Endothelial cell of umbilical vein (primary cell): ENCODE measurements at regions not wholly inside any gene's neighbourhood (a gene's known extent, or its start where the extent isn't known, plus 50 kb on each side); places are given as distances from the start of the nearest gene placed in this dataset.
A peak's percentile ranks its signal among the peaks of the same experiment; 100 is the strongest.

ENCODE experiments used
- BruUV-seq: library from RNA; stranded (reverse); fragments of 400-500 nt; replicated peaks from 2 replicates; lab custom pipeline; 2021; lab: Mats Ljungman, UMichigan
- CTCF ChIA-PET: fragments of 300-600, 350-600 bp; sonication (Branson Sonifier 250); formaldehyde crosslinking; loops from one replicate; lab custom pipeline; 2021; ENCODE audit warnings: antibody characterized with exemption, inconsistent platforms; lab: Charles Lee
- POLR2A ChIA-PET: fragments of 300-600, 350-600 bp; sonication (Branson Sonifier 250); formaldehyde crosslinking; loops from one replicate; lab custom pipeline; 2021; ENCODE audit warnings: antibody characterized with exemption, inconsistent platforms; lab: Charles Lee
- DNase-seq: peaks from one replicate; pipeline ENCODE4 v3.0.0-alpha.2; 2011; ENCODE audit warnings: low read depth, low spot score
- FAIRE-seq: peaks from 2 replicates; lab custom pipeline; 2011; peaks lifted over from hg19 to GRCh38; lab: Jason Lieb, UNC
- H2AFZ ChIP-seq: 2 replicates; pipeline ENCODE4 v1.6.0; 2012; ENCODE audit warnings: low read depth, low read length, control low read depth, inconsistent platforms
- H3K27ac ChIP-seq: 2 replicates; pipeline ENCODE4 v1.5.1; 2011; ENCODE audit warnings: low read depth, mild to moderate bottlenecking, control low read depth, low read length, moderate library complexity; ENCODE audit not compliant: insufficient read depth
- H3K27me3 ChIP-seq, 2 experiments: 2 replicates each; pipeline versions ENCODE4 v1.6.0 to v1.6.1; 2011; ENCODE audit warnings: low read length in 2 of 2, mixed read lengths in 1 of 2; ENCODE audit not compliant: control insufficient read depth in 2 of 2, insufficient read depth in 2 of 2
- H3K36me3 ChIP-seq, 2 experiments: 2 replicates in 1 of 2; 3 replicates in 1 of 2; pipeline ENCODE4 v1.5.1; 2011; ENCODE audit warnings: low read length in 2 of 2, mild to moderate bottlenecking in 1 of 2, moderate library complexity in 1 of 2; ENCODE audit not compliant: control insufficient read depth in 2 of 2, insufficient read depth in 2 of 2; ENCODE audit errors: extremely low read depth in 1 of 2
- H3K4me1 ChIP-seq: 3 replicates; pipeline ENCODE4 v1.5.1; 2011; ENCODE audit warnings: mild to moderate bottlenecking, low read length; ENCODE audit not compliant: control insufficient read depth, insufficient read depth; ENCODE audit errors: extremely low read depth
- H3K4me2 ChIP-seq: 2 replicates; pipeline ENCODE4 v1.6.1; 2011; ENCODE audit warnings: low read length, control low read depth, mixed read lengths; ENCODE audit not compliant: insufficient read depth
- H3K4me3 ChIP-seq, 3 experiments: fragments of 200-600 bp in 1 of 3; sonication (generic), shearing (Covaris generic) in 1 of 3; replicated peaks in 1 of 3; 2 replicates each; pipeline ENCODE4 v1.5.1; 2011 to 2016; ENCODE audit warnings: control low read depth in 3 of 3, low read length in 3 of 3, mild to moderate bottlenecking in 2 of 3, inconsistent platforms in 1 of 3, low read depth in 1 of 3, moderate library complexity in 1 of 3; ENCODE audit not compliant: insufficient read depth in 1 of 3
- H3K79me2 ChIP-seq: 2 replicates; pipeline ENCODE4 v1.6.0; 2012; ENCODE audit warnings: low read length, inconsistent platforms; ENCODE audit not compliant: control insufficient read depth, insufficient read depth
- H3K9ac ChIP-seq: replicated peaks from 2 replicates; pipeline ENCODE3; 2011; ENCODE audit warnings: low read length, control low read depth; ENCODE audit not compliant: insufficient read depth; ENCODE audit errors: extremely low read depth
- H3K9me1 ChIP-seq: replicated peaks from 3 replicates; pipeline ENCODE4 v1.6.0; 2011; ENCODE audit warnings: mild to moderate bottlenecking, low read length; ENCODE audit not compliant: control insufficient read depth, insufficient read depth; ENCODE audit errors: extremely low read depth
- H3K9me3 ChIP-seq: replicated peaks from 2 replicates; pipeline ENCODE4 v1.5.1; 2012; ENCODE audit warnings: low read length, inconsistent platforms; ENCODE audit not compliant: control insufficient read depth, insufficient read depth
- H4K20me1 ChIP-seq: replicated peaks from 2 replicates; pipeline ENCODE3; 2011; ENCODE audit warnings: mild to moderate bottlenecking, low read length; ENCODE audit not compliant: control insufficient read depth, insufficient read depth; ENCODE audit errors: extremely low read depth
- CTCF ChIP-seq, 2 donors: IDR thresholded peaks; 1 replicate in 1 of 2; 2 replicates in 1 of 2; pipeline ENCODE4 v1.5.1; 2011; ENCODE audit warnings: low read length in 2 of 2, mild to moderate bottlenecking in 2 of 2, moderate library complexity in 2 of 2, control low read depth in 1 of 2, inconsistent platforms in 1 of 2, low read depth in 1 of 2; ENCODE audit not compliant: insufficient read depth in 1 of 2; ENCODE audit errors: extremely low read depth in 1 of 2
- EZH2 ChIP-seq: IDR thresholded peaks from 2 replicates; pipeline ENCODE4 v1.6.1; 2012; ENCODE audit warnings: borderline replicate concordance, low read depth, mild to moderate bottlenecking, moderate library complexity, low read length, inconsistent platforms; ENCODE audit not compliant: severe bottlenecking
- FOS ChIP-seq: IDR thresholded peaks from 2 replicates; pipeline ENCODE4 v1.6.1; 2011; ENCODE audit warnings: mild to moderate bottlenecking, low read length, moderate library complexity, borderline replicate concordance; ENCODE audit not compliant: insufficient read depth
- GATA2 ChIP-seq: IDR thresholded peaks from 2 replicates; pipeline ENCODE4 v1.7.0; 2011; ENCODE audit warnings: low read depth, mild to moderate bottlenecking, moderate library complexity, mixed read lengths, low read length; ENCODE audit not compliant: insufficient read length, insufficient read depth
- MAX ChIP-seq: IDR thresholded peaks from 2 replicates; pipeline ENCODE4 v1.6.1; 2011; ENCODE audit not compliant: insufficient read depth, insufficient read length
- MYC ChIP-seq: IDR thresholded peaks from one replicate; pipeline ENCODE4 v1.6.1; 2011; ENCODE audit warnings: mild to moderate bottlenecking, low read depth, low read length
- POLR2A ChIP-seq: IDR thresholded peaks from 2 replicates; pipeline ENCODE4 v1.6.1; 2012; ENCODE audit warnings: low read depth, mild to moderate bottlenecking, control low read depth, low read length
- dilution Hi-C: fragments of 300-500 bp; cut with MboI; formaldehyde crosslinking; loops from one replicate; pipeline ENCODE4 v1.15.0; 2019; ENCODE audit warnings: low sequenced_read_pairs; ENCODE audit not compliant: extremely low pct_ligation_motif_present
- intact Hi-C: fragments of 100-400 bp; cut with micrococcal nuclease; formaldehyde crosslinking; loops from one replicate; pipeline ENCODE4 v1.10.0; 2022

- Histone ChIP-seq H3K27me3 (no peaks in the 10 kb centered on the region), H3K27ac (no peak overlapping the region), H3K4me1 (no peaks in the 10 kb centered on the region), H3K36me3 (no peaks in the 10 kb centered on the region), H3K9me3 (no peaks in the 10 kb centered on the region), H4K20me1 (no peaks in the 10 kb centered on the region), H3K79me2 (no peaks in the 10 kb centered on the region), H3K9ac (no peak overlapping the region), H2AFZ (no peak overlapping the region), H3K4me2 (no peak overlapping the region), H3K9me1 (no peaks in the 10 kb centered on the region), H3K4me3 (no peak overlapping the region)
- dilution Hi-C loops: no loop called here
- intact Hi-C loops: no loop called here
- no peak for FAIRE-seq
- POLR2A ChIA-PET: no interaction called here
- TF ChIP-seq CTCF (IDR thresholded peaks at IDR 0.05; ENCODE audit: extremely low read depth in 1 of 2, insufficient read depth in 1 of 2, low read depth in 1 of 2, low read length in 2 of 2): no peak
- no peak for TF ChIP-seq EZH2
- TF ChIP-seq POLR2A: no peak
- no TSS peak for BruUV-seq
- no peak for DNase-seq
- CTCF ChIA-PET: no interaction called here
Measured at GRCh38 chrX:88366314-88366713, 380.7 kb upstream of the CPXCR1 start.

- CTCF ChIA-PET: no interaction called here
- Histone ChIP-seq H3K4me1 (no peaks in the 10 kb centered on the region), H3K9me3 (no peaks in the 10 kb centered on the region), H3K4me3 (no peak overlapping the region), H3K79me2 (no peaks in the 10 kb centered on the region), H2AFZ (no peak overlapping the region), H3K9ac (no peak overlapping the region), H3K27me3 (no peaks in the 10 kb centered on the region), H3K9me1 (no peaks in the 10 kb centered on the region), H3K36me3 (no peaks in the 10 kb centered on the region), H3K4me2 (no peak overlapping the region), H4K20me1 (no peaks in the 10 kb centered on the region), H3K27ac (no peak overlapping the region)
- DNase-seq: no peak
- no TSS peak for BruUV-seq
- intact Hi-C loops (no loop called here), dilution Hi-C loops (no loop called here)
- POLR2A ChIA-PET: no interaction called here
- TF ChIP-seq CTCF (IDR thresholded peaks at IDR 0.05; ENCODE audit: extremely low read depth in 1 of 2, insufficient read depth in 1 of 2, low read depth in 1 of 2, low read length in 2 of 2): no peak
- TF ChIP-seq EZH2: no peak
- TF ChIP-seq GATA2: no peak
- TF ChIP-seq POLR2A: no peak
- no peak for TF ChIP-seq MYC
- no peak for TF ChIP-seq FOS
- no peak for TF ChIP-seq MAX
- FAIRE-seq: peak; percentile 35
Measured at GRCh38 chrX:88378406-88378805, 368.6 kb upstream of the CPXCR1 start.
